Gastroesophageal sphincter (tissue), 4 donors: ENCODE measurements at regions not wholly inside any gene's neighbourhood (a gene's known extent, or its start where the extent isn't known, plus 50 kb on each side); places are given as distances from the start of the nearest gene placed in this dataset.

Experiments used
- ATAC-seq: fragments of 150-250 bp; one replicate; pipeline ENCODE4 v1.9.1; 2016; ENCODE audit warnings: mild to moderate bottlenecking, moderate library complexity
- H3K27ac ChIP-seq, 4 donors: fragments of 200-600 bp; sonication (generic) in 3 of 4; 1 replicate in 3 of 4; 2 replicates in 1 of 4; pipeline ENCODE4 v1.5.1; 2016 to 2019
- H3K27me3 ChIP-seq: fragments of 200-600 bp; sonication (generic); one replicate; pipeline ENCODE4 v1.5.1; 2019
- H3K36me3 ChIP-seq, 2 donors: fragments of 200-600 bp; sonication (generic); one replicate each; pipeline ENCODE4 v1.5.1; 2019; ENCODE audit warnings: control low read depth in 1 of 2
- H3K4me1 ChIP-seq, 3 donors: fragments of 200-600 bp; sonication (generic); 1 replicate in 2 of 3; 2 replicates in 1 of 3; pipeline ENCODE4 v1.5.1; 2016 to 2019; ENCODE audit warnings: control low read depth in 2 of 3
- H3K4me3 ChIP-seq, 2 donors: fragments of 200-600 bp; sonication (generic); one replicate each; pipeline ENCODE4 v1.5.1; 2019; ENCODE audit warnings: mild to moderate bottlenecking in 1 of 2, moderate library complexity in 1 of 2
- H3K9me3 ChIP-seq, 3 donors: fragments of 200-600 bp; sonication (generic); one replicate each; pipeline ENCODE4 v1.5.1; 2017 to 2019; ENCODE audit warnings: control low read depth in 2 of 3
- CTCF ChIP-seq, 4 experiments: fragments of 200-600 bp in 2 of 4; fragments of 450-650 bp in 2 of 4; sonication (generic) in 1 of 4; IDR thresholded peaks; one replicate each; pipeline ENCODE4 v1.5.1; 2017 to 2019; ENCODE audit warnings: antibody characterized with exemption in 4 of 4, mild to moderate bottlenecking in 2 of 4, moderate library complexity in 2 of 4
- EP300 ChIP-seq: sonication (generic); formaldehyde crosslinking; IDR thresholded peaks from one replicate; pipeline ENCODE4 v1.6.1; 2017; ENCODE audit warnings: antibody characterized with exemption, mild to moderate bottlenecking
- POLR2A ChIP-seq, 2 donors: fragments of 450-650 bp; IDR thresholded peaks; one replicate each; pipeline ENCODE4 v1.6.1; 2017; ENCODE audit warnings: antibody characterized with exemption in 2 of 2, mild to moderate bottlenecking in 2 of 2, moderate library complexity in 1 of 2
- POLR2AphosphoS5 ChIP-seq: sonication (generic); formaldehyde crosslinking; IDR thresholded peaks from one replicate; pipeline ENCODE4 v1.6.1; 2017; ENCODE audit warnings: antibody characterized with exemption
- WGBS, 2 donors: methylation state at CpG; one replicate each; pipeline ENCODE4 v1.1.5; 2018; ENCODE audit warnings: low coverage in 1 of 2; 5-methylcytosine and 5-hydroxymethylcytosine counted together

DNA sequence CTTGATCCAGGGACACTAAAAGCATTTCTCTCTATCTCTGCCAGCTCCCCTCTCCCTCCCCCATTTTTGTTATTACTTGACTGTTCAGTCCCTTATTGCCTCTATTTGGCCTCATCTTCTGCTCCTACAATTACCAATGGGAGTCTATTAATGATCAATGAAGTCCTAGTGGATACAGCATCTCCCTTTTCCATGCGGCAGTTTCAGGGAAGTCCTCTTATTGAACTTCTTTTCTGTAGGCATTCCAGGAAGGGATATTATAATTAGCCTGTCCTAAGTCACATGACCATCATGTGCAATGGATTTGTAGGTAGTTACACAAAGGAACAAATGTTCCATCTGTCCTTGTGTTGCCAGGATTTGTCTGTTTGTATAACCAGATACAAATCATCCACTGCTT lies 495.1 kb upstream of the CNTNAP5 start:
- 86 to 89% methylated on average over 1 of the region's 1 CpG for WGBS, 2 donors

DNA sequence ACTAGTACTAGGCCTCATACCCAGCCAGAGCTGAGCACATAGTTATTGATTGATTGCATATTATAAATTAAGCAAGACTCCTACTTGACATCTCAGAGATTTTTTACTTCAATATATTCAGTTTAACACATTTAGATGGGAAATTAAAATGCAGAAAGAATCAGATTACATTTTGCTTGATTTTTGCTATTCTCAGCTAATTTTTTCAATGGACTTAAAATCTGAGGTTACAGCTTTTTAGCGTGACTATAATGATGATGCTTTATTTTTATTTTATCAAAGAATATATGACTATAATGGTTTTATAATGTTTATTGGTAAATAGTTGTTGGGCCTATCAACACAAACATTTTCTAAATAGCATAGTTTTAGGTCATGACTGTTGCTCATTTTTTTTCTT lies 493.0 kb upstream of the CNTNAP5 start:
- WGBS, 2 donors, result 93 to 96% methylated on average over 1 of the region's 1 CpG
- Histone ChIP-seq H3K27me3 (no peaks in the 10 kb centered on the region), H3K9me3 (peaks cover 0 to 3% (median 0%) of the 10 kb centered on the region in 3 donors), H3K36me3 (no peaks in the 10 kb centered on the region), H3K4me1 (peaks cover 0 to 6% (median 0%) of the 10 kb centered on the region in 3 donors), H3K27ac (no peak overlapping the region), H3K4me3 (no peak overlapping the region)
- no peak for ATAC-seq
- TF ChIP-seq POLR2AphosphoS5 (no peak), EP300 (no peak), POLR2A (IDR thresholded peaks at IDR 0.05) (no peak), CTCF (IDR thresholded peaks at IDR 0.05) (no peak)

More for the DNA sequence above, 495.1 kb upstream of the CNTNAP5 start:
- TF ChIP-seq POLR2AphosphoS5 (no peak), EP300 (no peak), CTCF (IDR thresholded peaks at IDR 0.05) (no peak), POLR2A (IDR thresholded peaks at IDR 0.05) (no peak)
- H3K4me3 ChIP-seq, result no peak overlapping the region
- H3K36me3 ChIP-seq, result no peaks in the 10 kb centered on the region
- H3K27ac ChIP-seq, result no peak overlapping the region
- H3K27me3 ChIP-seq, result no peaks in the 10 kb centered on the region
- no peak for ATAC-seq
- peaks cover 0 to 6% (median 0%) of the 10 kb centered on the region in 3 donors for H3K4me1 ChIP-seq
- H3K9me3 ChIP-seq, result no peaks in the 10 kb centered on the region

DNA sequence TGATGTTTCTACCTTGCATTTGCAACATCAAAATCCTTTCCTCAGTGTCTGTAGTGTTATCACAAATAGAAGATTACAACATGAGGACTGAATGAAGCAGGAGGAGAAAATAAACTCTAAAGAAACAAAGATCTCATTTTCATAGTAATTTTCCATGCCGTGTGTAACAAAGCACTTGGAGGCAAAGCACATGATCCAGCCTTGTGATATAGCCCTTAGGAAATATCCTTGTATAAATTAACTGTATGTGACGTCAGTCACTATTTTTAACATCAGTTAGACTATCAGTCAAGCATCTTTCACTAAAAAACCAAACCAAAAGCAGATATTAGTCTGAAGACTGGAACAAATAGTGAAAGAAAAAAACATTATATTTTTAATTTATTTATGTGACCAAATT lies 492.1 kb upstream of the CNTNAP5 start:
- ATAC-seq, result no peak
- WGBS, 2 donors, result 41 to 44% methylated on average over 2 of the region's 2 CpGs
- peaks cover 0 to 11% (median 0%) of the 10 kb centered on the region in 3 donors for H3K9me3 ChIP-seq
- peaks cover 0 to 6% (median 0%) of the 10 kb centered on the region in 3 donors for H3K4me1 ChIP-seq
- no peak for TF ChIP-seq POLR2A (IDR thresholded peaks at IDR 0.05)
- TF ChIP-seq CTCF (IDR thresholded peaks at IDR 0.05), result no peak
- no peaks in the 10 kb centered on the region for H3K27me3 ChIP-seq
- no peaks in the 10 kb centered on the region for H3K36me3 ChIP-seq
- no peak overlapping the region for H3K4me3 ChIP-seq
- H3K27ac ChIP-seq, result no peak overlapping the region

DNA sequence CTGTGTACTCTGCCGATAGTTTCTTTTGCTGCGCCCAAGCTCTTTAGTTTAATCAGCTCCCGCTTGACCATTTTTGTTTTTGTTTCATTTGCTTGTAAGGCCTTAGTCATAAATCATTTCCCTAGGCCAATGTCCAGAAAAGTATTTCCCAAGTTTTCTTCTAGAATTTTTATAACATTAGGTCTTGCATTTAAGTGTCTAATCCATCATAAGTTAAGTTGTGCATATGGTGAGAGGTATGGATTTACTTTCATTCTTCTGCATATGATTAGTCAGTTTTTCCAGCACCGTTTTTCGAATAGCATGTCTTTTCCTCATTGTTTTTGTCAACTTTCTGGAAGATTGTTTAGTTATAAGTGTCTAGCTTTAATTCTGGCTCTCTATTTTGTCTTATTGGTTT lies 484.8 kb upstream of the CNTNAP5 start:
- WGBS, 2 donors, result 34 to 49% methylated on average over 5 of the region's 5 CpGs
- Histone ChIP-seq H3K27ac (no peak overlapping the region), H3K36me3 (no peaks in the 10 kb centered on the region), H3K27me3 (no peaks in the 10 kb centered on the region), H3K4me1 (no peaks in the 10 kb centered on the region), H3K9me3 (peaks cover 0 to 17% (median 0%) of the 10 kb centered on the region in 3 donors), H3K4me3 (no peak overlapping the region)
- no peak for TF ChIP-seq EP300
- TF ChIP-seq POLR2A (IDR thresholded peaks at IDR 0.05), result no peak
- no peak for TF ChIP-seq CTCF (IDR thresholded peaks at IDR 0.05)
- no peak for TF ChIP-seq POLR2AphosphoS5
- no peak for ATAC-seq

- ATAC-seq, result no peak
- Histone ChIP-seq H3K4me1 (no peaks in the 10 kb centered on the region), H3K27me3 (no peaks in the 10 kb centered on the region), H3K36me3 (no peaks in the 10 kb centered on the region), H3K27ac (no peak overlapping the region), H3K9me3 (peaks cover 0 to 6% (median 0%) of the 10 kb centered on the region in 3 donors), H3K4me3 (no peak overlapping the region)
- TF ChIP-seq CTCF (IDR thresholded peaks at IDR 0.05) (no peak), POLR2AphosphoS5 (no peak), POLR2A (IDR thresholded peaks at IDR 0.05) (no peak), EP300 (no peak)
Observed at GRCh38 chr2:123546353-123546752, 478.7 kb upstream of the CNTNAP5 start.
